Stimulated activated CD8-positive, alpha-beta memory T cell treated with anti-CD3 and anti-CD28 coated beads, Interleukin-12 subunit alpha, Interleukin-12 subunit beta, amount 100 ng/mL, for 24 hours (primary cell): ENCODE measurements at regions not wholly inside any gene's neighbourhood (a gene's known extent, or its start where the extent isn't known, plus 50 kb on each side); places are given as distances from the start of the nearest gene placed in this dataset.

ENCODE experiments used
- DNase-seq: peaks from one replicate; pipeline ENCODE4 v3.0.0-alpha.2; 2020; ENCODE audit errors: extremely low read depth

DNA sequence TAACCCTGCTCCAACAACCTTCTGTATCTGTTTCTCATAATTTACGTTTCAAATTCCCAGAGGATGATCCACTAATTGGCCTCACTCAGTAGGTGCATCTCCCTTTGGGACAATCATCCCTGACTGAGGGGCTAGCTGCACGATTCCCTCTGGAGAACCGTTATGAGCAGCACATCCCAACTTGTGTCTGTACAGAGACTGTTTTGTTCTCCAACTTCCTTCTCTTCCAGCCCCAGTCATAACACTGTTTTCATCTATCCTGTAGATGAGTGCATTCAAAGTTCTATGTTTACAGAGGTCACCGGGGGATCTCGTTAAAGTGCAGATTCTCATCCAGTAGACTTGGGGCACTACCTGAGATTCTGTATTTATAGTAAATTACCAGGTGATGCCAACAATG is 187.2 kb downstream of the REEP3 start:
- DNase-seq: no peak

GRCh38 chr10:63710703-63711102 is 189.5 kb downstream of the REEP3 start:
- DNase-seq: no peak

- DNase-seq: no peak
Observed at GRCh38 chr10:63711361-63711760, 190.2 kb downstream of the REEP3 start.

DNA sequence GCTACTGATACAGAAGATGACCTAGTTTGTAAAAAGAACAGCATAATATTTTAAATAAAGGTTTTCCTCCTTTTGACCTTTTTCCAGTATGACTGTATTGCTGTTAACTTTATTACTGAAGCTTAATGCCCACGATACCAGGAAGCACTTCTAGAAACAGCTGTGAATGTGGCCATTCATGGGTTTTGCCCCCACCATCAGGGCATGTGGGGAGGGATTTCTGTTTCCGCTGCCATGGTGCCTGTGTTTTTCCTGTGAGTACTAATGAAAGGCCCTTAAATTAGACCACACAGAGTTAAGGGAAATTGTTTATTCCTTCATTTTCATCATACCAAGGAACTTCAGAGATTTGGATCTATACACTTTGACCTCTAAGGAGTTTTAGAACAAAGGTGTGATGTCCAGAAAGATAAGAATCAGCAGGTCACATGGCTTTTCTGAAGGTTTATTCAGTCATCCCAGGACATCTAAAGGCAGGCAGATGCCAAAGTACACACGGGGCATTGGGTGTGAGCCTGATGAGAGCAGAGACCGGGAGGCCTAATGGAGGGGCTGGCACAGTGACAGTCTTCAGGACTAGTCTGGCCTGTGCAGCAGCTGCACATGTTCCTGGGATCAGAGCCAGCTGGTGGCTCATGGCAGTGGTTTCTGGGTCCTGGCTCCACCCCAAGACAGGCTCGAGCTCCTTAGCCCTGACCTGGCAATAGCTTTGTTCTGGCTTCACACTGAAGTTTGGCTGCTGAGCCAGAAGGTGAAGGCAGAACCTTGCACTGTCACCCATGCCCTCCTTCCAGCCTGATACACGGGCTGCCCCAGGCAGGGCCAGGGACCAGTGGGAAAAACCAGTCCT is 190.9 kb downstream of the REEP3 start:
- no peak for DNase-seq

DNA sequence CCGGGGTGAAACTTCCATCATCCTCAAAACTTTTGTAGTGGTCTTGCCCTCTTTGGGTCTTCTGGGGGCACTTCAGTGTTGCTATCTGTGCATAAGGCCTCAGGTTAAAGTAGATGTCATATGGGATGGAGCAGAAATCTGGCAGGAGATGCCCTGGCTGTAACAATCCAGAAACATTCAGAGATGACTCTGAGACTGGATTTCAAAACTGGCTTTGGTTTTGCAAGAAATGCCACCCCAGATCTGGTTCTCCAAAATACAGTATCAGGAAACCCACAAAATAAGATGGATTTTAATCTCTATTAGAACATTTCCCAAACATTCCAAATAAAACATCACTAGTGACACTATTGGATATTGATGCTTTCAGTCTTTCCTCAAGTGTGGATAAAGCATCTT is 191.5 kb downstream of the REEP3 start:
- no peak for DNase-seq

DNA sequence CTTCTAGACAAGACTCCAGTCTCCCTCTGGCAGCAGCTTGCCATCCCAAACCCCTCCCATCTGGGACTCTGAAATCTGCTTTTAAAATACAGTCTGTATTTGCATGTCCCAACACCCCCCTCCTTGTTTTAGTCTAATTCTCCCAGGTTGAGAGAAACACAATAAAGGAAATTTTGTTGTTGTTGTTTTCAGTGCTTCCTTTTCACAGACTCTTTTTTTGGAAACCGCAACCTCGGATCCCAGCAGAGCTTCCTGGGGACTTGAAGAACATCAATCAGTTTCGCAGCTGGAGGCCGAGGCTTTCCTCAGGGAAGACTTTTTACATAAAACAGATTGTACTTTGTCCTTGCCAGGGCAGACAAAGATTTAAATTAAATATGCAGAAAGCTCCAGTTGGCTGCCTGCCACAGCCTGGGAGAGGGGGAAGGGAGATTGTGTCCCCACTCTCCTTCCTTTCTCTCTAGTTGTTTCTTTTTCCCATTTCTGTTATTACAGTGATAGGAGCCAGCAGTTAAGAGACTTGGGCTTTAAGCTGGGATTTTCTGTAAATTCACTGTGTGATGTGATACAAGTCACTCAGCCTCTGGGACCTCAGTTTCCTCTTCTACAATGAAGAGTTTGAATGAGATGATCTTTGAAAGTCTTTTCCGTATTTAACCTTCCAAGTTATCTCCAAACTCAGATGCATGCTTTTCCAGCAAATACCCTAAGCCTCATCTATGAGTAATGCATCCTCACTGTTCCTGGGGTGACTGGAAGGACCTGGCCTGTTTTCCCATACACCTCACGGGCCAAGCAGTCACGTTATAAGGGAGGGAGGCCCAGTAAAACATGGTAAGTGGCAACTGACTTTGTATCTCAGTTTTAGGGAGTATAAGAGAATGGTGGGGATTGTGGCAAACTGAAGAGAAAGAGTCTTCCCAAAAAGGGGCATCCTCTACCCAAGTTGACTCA is 192.3 kb downstream of the REEP3 start:
- DNase-seq: no peak

DNA sequence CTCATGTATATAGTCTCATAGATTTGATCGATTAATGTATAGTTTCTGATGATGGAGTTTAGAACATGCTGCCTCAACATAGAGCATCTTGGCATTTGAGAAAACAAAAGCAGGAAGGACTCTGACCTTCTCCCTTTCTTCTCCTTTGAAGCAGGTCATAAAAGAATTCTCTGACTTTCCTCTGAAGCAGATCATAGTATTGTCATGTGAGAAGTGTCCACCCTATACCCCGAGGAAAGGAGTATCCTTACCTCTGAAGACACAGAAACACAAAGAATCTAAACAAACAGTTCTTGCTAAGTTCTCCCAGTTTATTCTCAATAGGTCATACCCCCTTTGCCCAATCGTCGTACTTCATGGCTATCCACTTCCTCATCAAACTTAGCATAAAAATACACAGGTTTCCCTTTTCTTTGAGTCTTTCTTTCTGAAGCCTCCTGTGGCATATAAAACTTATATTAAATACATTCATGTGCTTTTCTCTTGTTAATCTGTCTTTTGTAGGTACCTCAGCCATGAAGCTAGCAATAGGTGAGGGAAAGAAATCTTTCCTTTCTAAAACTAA is 194.9 kb downstream of the REEP3 start:
- DNase-seq: no peak

GRCh38 chr10:63717027-63717715 is 196.0 kb downstream of the REEP3 start:
- no peak for DNase-seq

DNA sequence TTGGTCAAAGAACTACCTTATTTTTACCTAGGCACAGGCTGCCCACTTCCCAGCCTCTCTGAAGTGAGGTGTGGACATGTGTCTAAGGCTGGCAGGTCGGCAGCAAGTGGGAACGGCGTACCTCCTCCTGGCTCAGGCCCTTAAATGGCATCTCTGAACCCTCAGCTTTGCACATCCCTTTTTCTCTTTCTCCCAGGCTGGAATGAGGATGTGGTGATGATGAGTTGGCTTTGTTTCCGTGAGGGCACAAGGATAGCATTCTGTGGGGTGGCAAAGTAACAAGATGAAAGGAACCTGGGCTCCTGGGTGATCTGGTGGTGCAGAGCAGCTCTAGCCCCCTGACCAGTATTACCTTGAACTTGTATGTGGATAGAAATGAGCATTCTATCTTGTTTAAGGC is 196.8 kb downstream of the REEP3 start:
- DNase-seq: no peak

DNA sequence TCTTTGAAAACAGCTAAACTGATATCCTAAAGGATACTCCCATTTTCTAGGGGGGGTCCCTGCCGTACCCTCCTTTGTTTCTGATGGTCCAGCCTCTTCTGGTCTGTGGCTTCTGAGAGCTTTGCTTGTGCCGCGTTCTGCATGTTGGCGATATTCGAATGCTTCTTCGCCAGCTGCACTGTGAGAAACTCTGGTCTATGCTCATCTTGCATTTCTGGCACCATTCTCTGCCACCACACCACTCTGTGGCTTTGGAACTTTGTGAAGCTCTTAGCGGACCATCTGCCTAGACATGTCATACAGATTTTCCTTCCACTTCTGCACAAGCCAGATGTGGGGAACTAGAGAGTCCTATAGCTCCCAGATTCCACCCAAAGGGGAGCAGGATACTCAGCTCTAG is 197.2 kb downstream of the REEP3 start:
- no peak for DNase-seq

DNA sequence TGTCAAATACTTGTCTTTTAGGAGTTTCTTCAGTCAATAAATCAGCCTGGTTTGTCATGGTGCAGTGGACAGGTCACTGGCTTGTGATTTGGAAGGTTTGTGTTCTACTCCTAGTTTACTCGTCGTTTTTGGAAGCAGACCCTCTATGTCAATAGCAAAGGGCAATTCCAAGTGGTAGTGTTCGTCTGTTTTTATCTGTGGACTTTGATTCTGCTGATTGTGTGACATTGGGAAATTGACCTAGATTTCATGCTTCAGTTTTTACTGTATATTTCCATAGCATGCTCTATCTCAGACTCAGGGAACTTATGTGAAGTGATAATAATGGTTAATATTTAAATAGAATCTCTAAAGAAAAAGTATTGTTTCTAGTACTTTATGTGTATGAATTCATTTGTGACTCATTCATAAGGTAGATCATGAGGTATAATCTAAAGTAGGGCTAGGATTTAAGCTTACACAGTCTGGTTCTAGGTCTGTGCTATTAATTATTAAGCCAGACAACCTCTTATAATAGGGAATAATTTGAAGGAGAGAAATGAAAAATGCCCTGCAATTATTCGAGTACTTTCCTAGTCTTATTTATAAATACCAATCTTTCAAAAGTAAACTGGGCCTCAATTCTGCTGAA is 198.1 kb downstream of the REEP3 start:
- DNase-seq: no peak

- no peak for DNase-seq
Observed at GRCh38 chr10:63720072-63720537, 198.9 kb downstream of the REEP3 start.

DNA sequence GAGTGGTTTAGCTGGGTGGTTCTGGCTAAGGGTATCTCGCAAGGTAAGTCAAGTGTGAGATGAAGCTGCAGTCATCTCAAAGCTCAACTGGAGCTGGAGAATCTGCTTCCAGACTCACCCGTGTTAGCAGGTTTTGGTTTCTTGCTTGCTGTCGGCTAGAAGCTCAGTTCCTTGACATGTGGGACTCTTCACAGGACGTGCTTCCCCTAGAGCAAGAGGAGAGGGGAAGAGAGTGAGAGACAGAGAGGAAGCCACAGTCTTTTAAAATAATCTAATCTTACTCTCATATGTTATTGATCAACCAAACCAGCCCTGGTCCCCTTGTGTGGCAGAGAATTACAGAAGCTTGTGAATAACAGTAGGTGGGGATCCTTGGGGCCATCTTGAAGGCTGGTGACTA is 199.5 kb downstream of the REEP3 start:
- DNase-seq: no peak

DNA sequence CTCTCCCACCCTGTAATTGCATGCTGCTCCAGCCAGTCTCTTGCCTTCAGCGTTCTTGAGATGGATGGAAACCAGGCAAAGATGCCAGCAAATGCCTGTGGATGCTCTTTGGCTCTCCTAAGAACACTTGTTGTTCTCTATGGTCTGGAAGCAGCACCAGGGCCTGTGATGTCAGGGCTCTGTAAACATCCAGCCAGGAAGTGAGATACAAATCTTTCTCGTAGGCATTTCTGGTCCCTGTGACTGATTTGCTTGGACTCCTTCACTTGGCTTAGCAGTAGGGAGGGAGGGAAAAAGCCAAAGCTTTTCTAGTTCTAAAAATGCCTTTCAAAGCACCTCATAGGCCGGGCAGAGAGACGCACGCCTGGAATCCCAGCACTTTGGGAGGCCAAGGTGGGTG is 201.3 kb downstream of the REEP3 start:
- DNase-seq: no peak

DNA sequence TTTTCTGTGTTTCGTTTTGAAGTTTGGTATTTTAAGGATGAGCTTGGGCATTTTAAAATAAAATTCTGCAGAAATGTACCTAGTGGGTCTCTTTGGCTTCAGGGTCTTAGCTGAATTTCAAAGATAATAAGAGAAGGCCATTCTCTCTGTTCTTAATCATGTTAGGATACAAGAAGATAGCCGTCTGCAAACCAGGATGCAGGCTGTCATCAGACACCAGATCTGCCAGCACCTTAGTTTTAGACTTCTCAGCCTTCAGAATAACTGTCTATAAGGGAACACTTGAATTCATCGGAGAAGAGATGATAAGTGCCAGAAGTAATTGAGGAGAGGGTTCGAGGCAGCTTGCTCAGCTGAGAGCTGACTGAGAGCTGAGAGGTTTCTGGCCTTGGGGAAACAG is 202.1 kb downstream of the REEP3 start:
- no peak for DNase-seq

- DNase-seq: no peak
Observed at GRCh38 chr10:63723741-63724140, 202.5 kb downstream of the REEP3 start.

GRCh38 chr10:63724922-63725321 is 203.7 kb downstream of the REEP3 start:
- DNase-seq: no peak

GRCh38 chr10:63726867-63727266 is 205.7 kb downstream of the REEP3 start:
- no peak for DNase-seq

DNA sequence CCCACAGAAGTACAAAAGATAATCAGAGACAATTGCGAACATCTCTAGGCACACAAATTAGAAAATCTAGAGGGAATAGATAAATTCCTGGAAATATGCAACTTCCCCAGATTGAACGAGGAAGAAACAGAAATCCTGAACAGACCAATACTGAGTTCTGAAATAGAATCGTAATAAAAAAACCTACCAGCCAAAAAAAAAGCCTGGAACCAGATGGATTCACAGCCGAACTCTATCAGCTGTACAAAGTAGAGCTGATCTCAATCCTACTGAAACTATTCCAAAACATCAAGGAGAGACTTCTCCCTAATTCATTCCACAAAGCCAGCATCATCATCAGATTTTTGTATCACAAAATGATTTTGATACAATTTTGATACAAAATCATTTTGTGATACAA is 206.4 kb downstream of the REEP3 start:
- DNase-seq: no peak

- DNase-seq: no peak
Observed at GRCh38 chr10:63735305-63735704, 214.1 kb downstream of the REEP3 start.

DNA sequence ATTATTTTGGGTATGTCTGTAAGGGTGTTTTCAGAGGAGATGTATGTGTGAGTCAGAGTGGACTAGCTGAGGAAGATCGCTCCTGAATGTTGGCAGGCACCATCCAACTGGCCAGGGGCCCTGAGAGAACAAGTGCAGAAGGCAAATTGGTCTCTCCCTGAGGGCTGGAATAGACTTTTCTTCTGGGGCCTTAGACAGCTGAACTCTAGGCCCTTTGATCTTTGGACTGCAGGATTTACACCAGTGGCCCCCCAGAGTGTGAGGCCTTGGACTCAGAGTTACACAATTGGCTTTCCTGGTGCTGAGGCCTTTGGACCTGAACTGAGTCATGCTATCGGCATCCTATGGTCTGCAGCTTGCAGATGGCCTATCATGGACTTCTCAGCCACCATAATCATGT is 217.2 kb downstream of the REEP3 start:
- no peak for DNase-seq
